Large intestine (tissue), 3 donors: ENCODE measurements at regions not wholly inside any gene's neighbourhood (a gene's known extent, or its start where the extent isn't known, plus 50 kb on each side); places are given as distances from the start of the nearest gene placed in this dataset.

ENCODE experiments used
- DNase-seq, 2 donors: peaks; one replicate each; pipeline versions ENCODE4 v3.0.0 to v3.0.0-alpha.2; 2013
- H3K27ac ChIP-seq: one replicate; pipeline ENCODE4 v1.5.1; 2013; ENCODE audit warnings: low read length
- H3K27me3 ChIP-seq: 2 replicates; pipeline ENCODE4 v1.6.1; 2013; ENCODE audit warnings: low read length; ENCODE audit not compliant: control insufficient read depth, insufficient read depth
- H3K36me3 ChIP-seq: 2 replicates; pipeline ENCODE4 v1.6.1; 2013; ENCODE audit warnings: low read length; ENCODE audit not compliant: control insufficient read depth, insufficient read depth
- H3K4me1 ChIP-seq: one replicate; pipeline ENCODE4 v1.6.1; 2013; ENCODE audit warnings: low read length; ENCODE audit not compliant: control insufficient read depth, insufficient read depth
- H3K4me3 ChIP-seq: one replicate; pipeline ENCODE4 v1.5.1; 2013; ENCODE audit warnings: low read length
- H3K9me3 ChIP-seq: one replicate; pipeline ENCODE4 v1.6.1; 2013; ENCODE audit warnings: mild to moderate bottlenecking, low read depth, low read length, moderate library complexity; ENCODE audit not compliant: control insufficient read depth
- WGBS: methylation state at CpG from one replicate; pipeline ENCODE4 v1.1.5; 2013; ENCODE audit warnings: low lambda C conversion rate; ENCODE audit not compliant: insufficient coverage; 5-methylcytosine and 5-hydroxymethylcytosine counted together

DNA sequence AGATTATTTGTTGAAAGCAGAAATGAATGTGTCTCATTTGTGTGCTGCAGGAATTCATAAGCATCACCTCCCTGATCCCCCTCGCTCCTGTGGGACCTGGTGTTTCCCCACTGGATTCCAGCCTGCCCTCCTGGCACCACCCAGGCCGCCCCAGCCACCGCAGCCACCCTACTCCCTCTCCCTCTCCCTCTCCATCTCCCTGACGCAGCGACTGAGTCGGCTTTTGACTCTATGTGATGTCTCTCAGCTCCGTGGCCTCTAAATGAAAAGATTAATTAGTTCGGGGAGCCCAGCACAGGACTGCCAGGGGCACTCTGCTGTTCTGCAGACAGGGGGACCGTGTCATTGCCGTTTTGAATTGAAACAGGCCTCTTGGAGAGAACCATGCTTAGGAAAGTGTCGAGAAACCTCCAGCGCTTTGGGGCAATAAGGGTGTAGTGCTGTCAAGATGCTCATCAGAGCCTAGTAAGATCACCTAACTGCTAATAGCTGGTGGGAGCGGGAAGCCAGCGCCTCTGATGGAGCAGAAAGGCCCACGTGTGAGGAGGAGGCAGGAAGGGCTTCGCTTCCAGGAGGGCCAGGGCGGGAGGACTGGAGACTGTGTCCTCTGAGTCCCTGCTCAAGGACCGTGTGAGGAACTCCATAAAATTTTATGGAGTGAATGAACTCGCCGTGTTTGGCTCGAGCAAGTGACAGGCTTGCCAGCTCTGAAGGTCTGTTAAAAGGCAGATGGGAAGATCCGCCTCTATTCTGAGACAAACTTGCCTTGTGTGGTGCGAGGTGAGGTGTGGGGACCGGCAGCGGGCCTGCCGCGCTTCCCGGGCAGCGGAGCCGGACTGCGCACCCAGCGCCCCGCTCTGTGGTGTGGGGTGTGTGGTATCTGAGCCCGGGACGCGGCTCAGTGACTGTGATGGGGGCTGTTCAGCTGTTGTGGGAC, 157.4 kb upstream of the C14orf180 start:
- peaks cover 4% of the 10 kb centered on the region for H3K4me1 ChIP-seq
- H3K27me3 ChIP-seq = no peaks in the 10 kb centered on the region
- no peak overlapping the region for H3K4me3 ChIP-seq
- H3K36me3 ChIP-seq = no peaks in the 10 kb centered on the region
- no peak overlapping the region for H3K27ac ChIP-seq
- DNase-seq = no peak
- H3K9me3 ChIP-seq = no peaks in the 10 kb centered on the region
- no CpG with 5 or more reads among the region's 36 CpGs for WGBS

DNA sequence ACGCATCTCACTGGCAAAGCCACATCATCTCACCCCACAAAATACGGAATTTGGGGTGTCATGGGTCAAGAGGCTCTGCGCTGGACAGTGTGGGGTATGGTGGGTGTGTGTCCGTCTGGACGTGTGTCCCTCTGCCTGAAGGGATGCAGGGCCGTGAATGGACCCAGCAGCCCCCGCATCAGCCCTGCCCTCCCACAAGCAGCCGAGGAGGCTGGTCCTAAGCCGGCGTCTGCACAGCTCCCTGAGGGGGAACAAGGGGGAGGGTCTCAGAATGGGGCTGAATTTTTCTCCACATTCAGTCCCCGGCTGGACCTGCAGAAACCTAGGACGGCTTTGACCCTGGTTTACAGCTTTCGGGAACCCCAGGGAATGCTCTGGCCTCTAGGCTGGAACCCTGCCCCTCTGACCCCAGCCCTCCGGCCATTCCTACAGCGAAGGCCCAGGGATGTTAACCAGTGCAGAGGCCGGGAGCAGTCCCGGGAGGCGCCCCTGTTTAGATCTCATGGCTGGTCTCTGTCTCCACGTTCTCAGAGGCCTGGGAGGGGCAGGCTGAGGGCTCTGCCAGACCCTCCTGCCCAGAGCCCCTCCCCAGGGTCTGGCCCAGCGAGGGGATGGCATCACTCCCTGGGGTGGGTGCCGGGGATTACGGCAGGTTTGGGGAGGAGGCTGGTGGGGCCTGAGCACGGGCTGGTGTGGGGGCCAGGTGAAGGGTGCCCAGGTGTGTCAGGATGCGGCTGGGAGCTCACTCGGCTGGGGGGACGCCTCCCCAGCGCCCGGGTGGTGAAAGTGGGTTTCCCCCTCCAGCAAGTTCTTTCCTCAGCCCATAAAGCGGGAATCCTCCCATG, 156.5 kb upstream of the C14orf180 start:
- no peak overlapping the region for H3K4me3 ChIP-seq
- H3K27ac ChIP-seq = no peak overlapping the region
- no peaks in the 10 kb centered on the region for H3K36me3 ChIP-seq
- H3K4me1 ChIP-seq = peaks cover 4% of the 10 kb centered on the region
- no peak for DNase-seq
- H3K27me3 ChIP-seq = no peaks in the 10 kb centered on the region
- H3K9me3 ChIP-seq = no peaks in the 10 kb centered on the region
- no CpG with 5 or more reads among the region's 29 CpGs for WGBS

DNA sequence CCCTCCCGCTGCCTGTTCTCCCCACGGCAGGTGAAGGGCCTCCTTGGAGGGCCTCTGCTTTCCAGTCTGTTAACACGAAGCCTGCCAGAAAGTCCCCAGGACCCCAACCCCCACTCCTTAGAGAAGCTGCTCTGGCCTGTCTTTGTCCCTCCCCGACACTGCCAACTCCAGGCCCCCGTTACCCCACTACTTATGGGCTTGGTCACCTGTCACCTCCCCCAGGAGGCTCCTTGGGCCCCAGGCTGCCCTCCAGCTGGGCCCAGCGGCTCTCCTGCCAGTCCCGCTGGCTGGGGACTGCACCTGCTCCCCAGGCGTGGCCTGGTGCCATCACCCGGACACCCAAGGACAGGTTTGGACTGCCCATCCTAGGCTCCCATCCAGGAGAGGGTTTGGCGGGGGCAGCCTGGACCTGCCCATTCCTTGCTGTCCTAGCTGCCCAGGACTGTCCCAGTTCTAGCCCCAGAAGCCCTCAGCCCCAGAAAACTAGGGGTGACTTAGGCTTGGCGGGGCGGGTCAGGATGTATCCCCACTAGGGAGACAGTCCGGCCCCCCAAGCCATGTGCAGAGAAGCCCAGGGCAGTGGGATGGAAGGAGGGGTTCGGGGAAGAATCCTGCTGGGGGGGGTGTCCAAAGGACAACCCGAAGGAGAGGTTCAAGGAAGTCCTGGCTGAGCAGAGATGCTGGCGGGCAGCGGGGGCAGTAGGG, 155.7 kb upstream of the C14orf180 start:
- no peak for DNase-seq
- Histone ChIP-seq H3K9me3 (no peaks in the 10 kb centered on the region), H3K4me1 (peaks cover 4% of the 10 kb centered on the region), H3K36me3 (no peaks in the 10 kb centered on the region), H3K27me3 (no peaks in the 10 kb centered on the region), H3K27ac (no peak overlapping the region), H3K4me3 (no peak overlapping the region)
- no CpG with 5 or more reads among the region's 17 CpGs for WGBS

DNA sequence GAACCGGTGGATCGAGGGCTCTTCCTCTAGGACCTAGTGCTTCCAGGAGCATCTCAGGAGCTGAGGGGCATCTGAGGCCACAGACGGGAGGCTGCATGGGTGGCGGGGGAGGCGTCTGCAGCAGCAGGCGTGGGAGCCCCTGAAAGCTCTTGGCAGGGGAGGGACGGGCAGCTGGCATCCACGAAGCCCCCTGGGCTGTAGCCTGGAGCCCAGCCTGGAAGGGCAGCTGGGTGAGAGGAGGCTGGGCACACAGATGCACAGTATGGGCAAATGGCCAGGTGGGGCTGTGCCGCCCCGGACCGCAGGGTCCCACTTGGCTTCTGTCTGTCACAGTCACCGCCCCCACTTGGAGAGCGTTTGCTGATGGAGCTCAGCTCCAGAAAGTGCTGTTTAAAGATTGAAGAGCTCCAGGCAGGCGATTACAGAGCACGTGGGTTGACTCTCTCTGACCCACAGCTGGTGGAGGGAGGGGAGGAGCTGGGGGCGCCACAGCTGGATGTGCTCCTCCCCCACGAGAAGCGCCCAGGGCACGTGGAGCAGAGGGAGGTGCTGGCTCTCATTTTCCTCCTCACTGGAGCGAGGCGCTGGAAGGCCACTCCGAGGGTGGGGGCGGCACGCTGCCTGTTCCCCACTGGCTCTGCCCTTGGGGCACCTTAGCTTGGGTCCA, 155.0 kb upstream of the C14orf180 start:
- no peak overlapping the region for H3K27ac ChIP-seq
- no CpG with 5 or more reads among the region's 24 CpGs for WGBS
- no peaks in the 10 kb centered on the region for H3K27me3 ChIP-seq
- peaks cover 4% of the 10 kb centered on the region for H3K4me1 ChIP-seq
- H3K36me3 ChIP-seq = no peaks in the 10 kb centered on the region
- DNase-seq = peak; percentile 26 to 38
- no peaks in the 10 kb centered on the region for H3K9me3 ChIP-seq
- no peak overlapping the region for H3K4me3 ChIP-seq

DNA sequence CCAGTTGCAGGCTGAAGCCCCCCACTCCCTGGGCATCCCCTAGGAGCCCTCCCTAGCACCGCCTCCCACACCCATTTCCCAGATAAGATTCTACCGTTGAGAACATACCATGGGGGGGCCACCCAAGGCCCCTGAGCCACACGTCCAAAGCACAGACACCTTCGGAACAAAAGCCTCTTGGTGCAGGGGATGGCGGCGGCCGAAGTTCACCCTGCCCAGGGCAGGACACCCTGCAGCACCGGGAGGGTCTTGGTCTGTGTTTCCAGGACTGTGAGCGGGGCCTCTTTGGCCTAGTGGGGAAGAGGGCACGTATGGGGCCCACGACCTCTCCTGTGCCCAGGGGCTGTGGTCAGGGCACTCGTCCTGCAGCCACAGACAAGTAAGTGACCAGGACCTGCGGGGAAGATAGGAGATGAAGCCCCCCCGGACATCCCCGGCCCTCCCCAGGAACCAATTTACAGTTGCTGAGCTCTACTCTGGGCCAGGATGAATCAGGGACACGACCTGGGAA, 154.3 kb upstream of the C14orf180 start:
- no peaks in the 10 kb centered on the region for H3K9me3 ChIP-seq
- WGBS = no CpG with 5 or more reads among the region's 16 CpGs
- H3K27ac ChIP-seq = no peak overlapping the region
- H3K4me3 ChIP-seq = no peak overlapping the region
- peaks cover 4% of the 10 kb centered on the region for H3K4me1 ChIP-seq
- H3K27me3 ChIP-seq = no peaks in the 10 kb centered on the region
- no peaks in the 10 kb centered on the region for H3K36me3 ChIP-seq
- no peak for DNase-seq

DNA sequence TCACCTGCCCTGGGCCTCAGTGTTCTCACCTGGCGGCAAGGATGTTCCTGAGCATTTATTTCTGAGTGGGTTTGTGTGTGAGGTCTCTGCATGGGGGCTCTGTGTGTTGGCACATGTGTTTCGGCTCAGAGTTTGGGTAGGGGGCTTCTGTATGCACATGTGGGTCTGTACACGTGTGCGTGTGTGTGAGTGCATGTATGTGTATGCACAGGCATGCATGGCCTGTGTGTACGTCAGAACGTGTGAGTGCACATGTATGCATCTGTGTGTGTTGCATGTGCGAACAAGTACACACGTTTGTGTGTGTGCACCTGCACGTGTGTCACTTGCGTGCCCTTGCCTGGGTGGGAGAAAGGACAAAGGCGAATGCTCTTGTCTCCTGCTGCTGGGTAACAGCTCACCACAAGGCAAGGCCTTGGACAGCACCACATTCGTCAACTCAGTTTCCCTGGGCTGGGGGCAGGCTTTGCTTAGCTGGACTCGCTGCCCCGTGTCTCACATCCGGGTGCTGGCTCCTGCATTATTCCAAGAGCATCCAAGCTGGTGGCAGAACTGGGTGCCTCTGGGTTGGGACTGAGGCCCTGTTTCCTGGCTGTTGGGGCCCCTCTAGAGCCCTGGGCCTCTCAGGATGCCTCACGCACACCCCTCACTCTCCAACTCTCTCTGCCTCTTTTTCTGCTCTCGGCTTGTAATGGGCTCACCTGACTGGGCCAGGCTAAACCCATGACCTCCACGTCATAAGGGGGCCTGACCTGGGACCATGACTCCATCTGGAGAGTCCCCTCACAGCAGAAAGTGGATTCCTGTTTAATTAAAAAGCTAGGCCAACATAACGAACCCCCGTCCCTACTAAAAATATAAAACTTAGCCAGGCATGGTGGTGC, 153.6 kb upstream of the C14orf180 start:
- Histone ChIP-seq H3K27ac (no peak overlapping the region), H3K36me3 (no peaks in the 10 kb centered on the region), H3K4me3 (no peak overlapping the region), H3K4me1 (peaks cover 4% of the 10 kb centered on the region), H3K9me3 (no peaks in the 10 kb centered on the region), H3K27me3 (no peaks in the 10 kb centered on the region)
- 100% methylated on average over 1 of the region's 20 CpGs for WGBS
- no peak for DNase-seq

DNA sequence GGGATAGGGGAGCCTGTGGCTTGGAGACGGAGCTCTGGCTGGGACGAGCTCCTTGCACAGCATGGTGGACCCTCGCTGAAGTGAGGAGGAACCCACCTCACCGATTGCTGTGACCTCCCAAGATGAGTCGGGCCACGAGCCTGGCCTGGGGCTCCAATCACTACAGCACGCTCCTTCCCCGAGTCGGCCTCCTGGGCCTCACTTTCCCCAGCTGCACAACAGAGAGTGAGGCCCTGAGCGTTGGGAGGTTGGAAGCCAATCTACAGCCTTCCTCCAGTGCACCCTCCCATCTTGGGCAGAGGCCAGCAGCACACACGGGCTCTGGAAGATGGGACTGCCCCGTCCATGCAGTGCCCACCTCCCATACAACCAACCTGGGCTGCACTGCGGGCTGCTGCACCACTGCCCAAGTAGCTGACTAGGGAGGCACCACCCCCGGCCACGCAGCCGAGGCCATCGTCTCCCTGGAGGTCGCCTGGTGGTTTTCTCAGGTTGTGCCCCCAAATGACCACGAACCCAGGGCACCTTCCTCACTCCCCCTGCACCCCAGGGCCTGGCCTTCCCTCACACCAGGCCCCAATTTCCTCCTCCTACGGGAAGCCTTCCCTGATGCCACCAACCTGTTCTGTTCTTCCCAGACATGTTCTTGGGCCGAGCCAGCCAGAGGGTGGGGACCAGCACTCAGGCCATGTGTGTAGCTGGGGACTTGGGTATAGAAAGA, 152.3 kb upstream of the C14orf180 start:
- Histone ChIP-seq H3K4me3 (no peak overlapping the region), H3K36me3 (no peaks in the 10 kb centered on the region), H3K4me1 (peaks cover 4% of the 10 kb centered on the region), H3K27me3 (no peaks in the 10 kb centered on the region), H3K27ac (no peak overlapping the region), H3K9me3 (no peaks in the 10 kb centered on the region)
- DNase-seq = no peak
- WGBS = no CpG with 5 or more reads among the region's 21 CpGs

DNA sequence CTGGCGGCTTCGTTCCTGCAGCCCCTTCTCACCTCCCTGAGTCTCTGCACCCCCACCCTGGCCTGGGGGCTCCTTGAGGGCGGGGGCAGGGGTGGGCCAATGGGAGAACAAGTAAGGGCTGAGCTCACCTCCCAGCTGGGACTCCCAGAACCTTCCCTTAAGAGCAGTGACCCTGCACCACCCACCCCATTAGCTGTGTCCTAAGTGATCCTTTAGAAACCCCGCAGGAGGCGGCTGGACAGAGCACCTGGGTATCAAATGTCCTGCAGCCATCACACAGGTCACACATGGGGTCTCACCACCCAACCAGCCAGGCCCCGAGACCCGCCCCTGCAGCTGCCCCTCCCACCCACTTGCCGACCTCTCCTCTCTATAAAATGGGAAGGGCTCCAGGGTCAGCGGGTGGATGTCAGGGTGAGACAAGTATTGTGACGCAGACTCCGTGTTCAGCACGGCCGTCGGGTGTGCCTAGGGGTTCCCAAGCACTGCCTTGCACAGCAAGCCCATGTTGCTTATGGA, 151.2 kb upstream of the C14orf180 start:
- DNase-seq = no peak
- H3K9me3 ChIP-seq = no peaks in the 10 kb centered on the region
- H3K4me1 ChIP-seq = peaks cover 4% of the 10 kb centered on the region
- no peaks in the 10 kb centered on the region for H3K27me3 ChIP-seq
- H3K36me3 ChIP-seq = no peaks in the 10 kb centered on the region
- H3K4me3 ChIP-seq = no peak overlapping the region
- WGBS = no CpG with 5 or more reads among the region's 14 CpGs
- no peak overlapping the region for H3K27ac ChIP-seq
